Prostate gland (tissue), 2 donors: ENCODE measurements at regions not wholly inside any gene's neighbourhood (a gene's known extent, or its start where the extent isn't known, plus 50 kb on each side); places are given as distances from the start of the nearest gene placed in this dataset.

ENCODE experiments used
- DNase-seq: peaks from one replicate; pipeline ENCODE4 v3.0.0-alpha.2; 2019; ENCODE audit warnings: low spot score
- H3K27ac ChIP-seq, 2 donors: fragments of 200-600 bp; sonication (generic); 2 replicates each; pipeline ENCODE4 v1.5.1; 2017 to 2019
- H3K27me3 ChIP-seq: fragments of 200-600 bp; sonication (generic); replicated peaks from 2 replicates; pipeline ENCODE4 v1.5.1; 2019; ENCODE audit not compliant: insufficient read depth
- H3K36me3 ChIP-seq, 2 donors: fragments of 200-600 bp; sonication (generic); 1 replicate in 1 of 2; 2 replicates in 1 of 2; pipeline versions ENCODE4 v1.5.1 to v1.8.1; 2017 to 2019
- H3K4me1 ChIP-seq: fragments of 200-600 bp; sonication (generic); replicated peaks from 2 replicates; pipeline ENCODE4 v1.5.1; 2019
- H3K4me3 ChIP-seq, 2 donors: fragments of 200-600 bp; sonication (generic); 2 replicates each; pipeline ENCODE4 v1.5.1; 2017 to 2019
- H3K9me3 ChIP-seq: fragments of 200-600 bp; sonication (generic); 2 replicates; pipeline ENCODE4 v1.5.1; 2017
- POLR2A ChIP-seq: fragments of 450-650 bp; IDR thresholded peaks from one replicate; pipeline ENCODE4 v1.6.1; 2016; ENCODE audit warnings: antibody characterized with exemption, mild to moderate bottlenecking
- POLR2AphosphoS5 ChIP-seq: sonication (generic); formaldehyde crosslinking; IDR thresholded peaks from one replicate; pipeline ENCODE4 v1.6.1; 2017; ENCODE audit warnings: antibody characterized with exemption
- WGBS: methylation state at CpG from one replicate; pipeline ENCODE4 v1.1.5; 2018; 5-methylcytosine and 5-hydroxymethylcytosine counted together
- intact Hi-C: fragments of 100-400 bp; cut with DNase I; formaldehyde crosslinking; loops from one replicate; pipeline ENCODE4 v1.14.2; 2022
- TF ChIP-seq, protein P1 (sequence below), 4 experiments: fragments of 200-600 bp in 2 of 4; fragments of 450-650 bp in 2 of 4; sonication (generic) in 2 of 4; IDR thresholded peaks; 1 replicate in 3 of 4; 2 replicates in 1 of 4; pipeline ENCODE4 v1.5.1; 2016 to 2019; ENCODE audit warnings: antibody characterized with exemption in 4 of 4, mild to moderate bottlenecking in 2 of 4, moderate library complexity in 2 of 4

DNA sequence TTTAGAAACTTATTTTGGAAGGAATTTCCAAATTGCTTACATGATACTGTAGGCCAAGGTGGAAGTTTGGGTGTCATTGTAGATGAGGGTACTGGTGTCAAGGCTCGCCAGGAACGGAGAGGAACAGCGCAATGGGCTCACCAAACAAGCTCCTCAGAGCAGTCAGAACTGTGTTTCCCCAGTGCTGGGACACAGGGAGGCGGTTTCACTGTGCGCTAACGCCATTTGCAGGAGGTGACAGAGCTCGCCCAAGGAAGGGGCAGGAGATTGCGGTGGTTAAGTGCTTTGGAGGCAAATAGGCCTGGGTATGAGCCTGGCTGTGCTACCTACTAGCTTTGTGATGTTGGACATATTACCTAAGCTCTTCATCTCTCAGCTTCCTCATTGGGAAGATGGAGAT lies 57.3 kb downstream of the HHEX start:
- Histone ChIP-seq H3K4me3 (no peak overlapping the region), H3K27me3 (no peaks in the 10 kb centered on the region), H3K27ac (no peak overlapping the region), H3K4me1 (no peaks in the 10 kb centered on the region), H3K9me3 (no peaks in the 10 kb centered on the region), H3K36me3 (no peaks in the 10 kb centered on the region)
- TF ChIP-seq POLR2AphosphoS5 (no peak), POLR2A (no peak)
- TF ChIP-seq, protein P1, sequence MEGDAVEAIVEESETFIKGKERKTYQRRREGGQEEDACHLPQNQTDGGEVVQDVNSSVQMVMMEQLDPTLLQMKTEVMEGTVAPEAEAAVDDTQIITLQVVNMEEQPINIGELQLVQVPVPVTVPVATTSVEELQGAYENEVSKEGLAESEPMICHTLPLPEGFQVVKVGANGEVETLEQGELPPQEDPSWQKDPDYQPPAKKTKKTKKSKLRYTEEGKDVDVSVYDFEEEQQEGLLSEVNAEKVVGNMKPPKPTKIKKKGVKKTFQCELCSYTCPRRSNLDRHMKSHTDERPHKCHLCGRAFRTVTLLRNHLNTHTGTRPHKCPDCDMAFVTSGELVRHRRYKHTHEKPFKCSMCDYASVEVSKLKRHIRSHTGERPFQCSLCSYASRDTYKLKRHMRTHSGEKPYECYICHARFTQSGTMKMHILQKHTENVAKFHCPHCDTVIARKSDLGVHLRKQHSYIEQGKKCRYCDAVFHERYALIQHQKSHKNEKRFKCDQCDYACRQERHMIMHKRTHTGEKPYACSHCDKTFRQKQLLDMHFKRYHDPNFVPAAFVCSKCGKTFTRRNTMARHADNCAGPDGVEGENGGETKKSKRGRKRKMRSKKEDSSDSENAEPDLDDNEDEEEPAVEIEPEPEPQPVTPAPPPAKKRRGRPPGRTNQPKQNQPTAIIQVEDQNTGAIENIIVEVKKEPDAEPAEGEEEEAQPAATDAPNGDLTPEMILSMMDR (IDR thresholded peaks at IDR 0.05): no peak
- intact Hi-C loops: no loop called here
- DNase-seq: no peak
- WGBS: 93% methylated on average over 8 of the region's 8 CpGs

DNA sequence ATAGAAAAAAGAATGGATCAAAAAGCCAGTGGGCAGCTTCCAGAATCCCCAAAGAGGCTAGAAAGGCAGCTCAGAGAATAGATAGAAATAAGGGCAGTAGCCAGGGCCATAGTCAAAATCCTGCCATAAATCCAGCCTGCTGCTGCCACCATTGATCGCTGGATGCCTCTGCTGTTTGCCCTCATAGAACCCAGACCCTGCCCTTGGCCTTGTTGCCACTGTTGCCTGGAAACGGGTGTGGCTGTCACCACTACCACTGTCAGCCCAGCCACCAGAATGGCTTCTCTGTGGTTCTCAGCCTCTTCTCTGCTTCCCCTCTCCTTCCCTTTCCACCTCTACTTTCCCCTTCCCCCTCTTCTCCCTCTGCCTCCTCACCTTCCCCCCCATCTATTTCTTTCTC lies 57.8 kb downstream of the HHEX start:
- Histone ChIP-seq H3K27ac (no peak overlapping the region), H3K36me3 (no peaks in the 10 kb centered on the region), H3K27me3 (no peaks in the 10 kb centered on the region), H3K4me1 (no peaks in the 10 kb centered on the region), H3K9me3 (no peaks in the 10 kb centered on the region), H3K4me3 (no peak overlapping the region)
- WGBS: 85% methylated on average over 2 of the region's 2 CpGs
- intact Hi-C loops: no loop called here
- TF ChIP-seq, protein P1 (IDR thresholded peaks at IDR 0.05): no peak
- TF ChIP-seq POLR2AphosphoS5 (no peak), POLR2A (no peak)
- DNase-seq: no peak

DNA sequence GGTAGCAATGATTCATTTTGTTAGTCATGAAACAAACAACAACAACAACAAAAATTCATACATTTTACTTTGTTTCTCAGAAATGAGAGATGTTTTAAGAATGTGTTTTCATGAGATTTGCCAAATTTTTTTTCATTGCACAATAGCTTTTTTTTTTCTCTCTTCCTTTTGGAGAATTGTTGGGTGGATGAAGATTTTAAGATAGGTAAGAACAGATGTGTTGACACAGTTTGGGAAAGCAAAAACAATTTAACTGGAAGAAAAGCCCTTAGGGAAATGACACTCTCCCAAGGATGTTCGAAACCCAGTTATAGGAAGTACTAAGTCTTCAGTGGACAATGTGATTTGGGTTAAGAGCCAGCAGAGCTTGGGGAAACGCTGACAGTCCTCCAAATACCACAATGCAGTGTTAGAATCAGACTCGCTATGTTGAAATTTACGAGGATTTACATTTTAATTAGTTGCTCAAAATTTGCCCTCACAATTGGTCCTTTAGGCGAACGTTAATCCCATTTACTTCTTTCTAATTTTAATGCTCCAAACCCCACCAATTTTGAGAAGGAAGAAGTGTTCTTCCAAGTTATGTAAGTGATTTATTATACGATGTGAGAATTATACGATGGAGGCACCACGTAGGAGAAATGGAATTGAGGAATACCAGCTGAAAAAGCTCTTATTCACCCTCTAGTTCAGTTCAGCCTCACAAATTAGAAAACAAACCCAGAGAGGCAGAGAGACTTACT lies 61.2 kb downstream of the HHEX start:
- 15% methylated on average over 9 of the region's 9 CpGs for WGBS
- Histone ChIP-seq H3K9me3 (no peaks in the 10 kb centered on the region), H3K27ac (no peak overlapping the region), H3K27me3 (no peaks in the 10 kb centered on the region), H3K4me3 (no peak overlapping the region), H3K36me3 (no peaks in the 10 kb centered on the region), H3K4me1 (no peaks in the 10 kb centered on the region)
- TF ChIP-seq, protein P1 (IDR thresholded peaks at IDR 0.05): no peak
- TF ChIP-seq POLR2A: no peak
- intact Hi-C loops: loop anchor here (10.0 kb wide), 1 partner anchor 74 kb away; no protein-coding TSS in a partner anchor
- no peak for DNase-seq

DNA sequence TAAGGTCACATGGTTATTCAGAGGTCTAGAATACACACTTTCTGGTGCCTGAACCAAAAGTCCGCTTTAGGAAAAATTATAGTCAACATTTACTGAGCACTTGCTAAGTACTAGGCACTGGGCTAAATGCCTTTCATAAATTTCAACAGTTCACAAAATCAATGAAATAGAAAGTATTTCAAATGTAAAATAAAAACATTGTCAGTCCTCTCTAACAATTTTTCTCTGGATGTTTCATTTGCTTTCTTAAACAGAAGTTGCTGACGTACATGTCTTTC lies 61.7 kb downstream of the HHEX start:
- Histone ChIP-seq H3K36me3 (no peaks in the 10 kb centered on the region), H3K4me3 (no peak overlapping the region), H3K9me3 (no peaks in the 10 kb centered on the region), H3K27ac (no peak overlapping the region), H3K4me1 (no peaks in the 10 kb centered on the region), H3K27me3 (no peaks in the 10 kb centered on the region)
- no peak for DNase-seq
- 74% methylated on average over 2 of the region's 2 CpGs for WGBS
- intact Hi-C loops: loop anchor here (10.0 kb wide), 1 partner anchor 73 kb away; no protein-coding TSS in a partner anchor
- TF ChIP-seq POLR2A: no peak
- no peak for TF ChIP-seq POLR2AphosphoS5
- TF ChIP-seq, protein P1 (IDR thresholded peaks at IDR 0.05): no peak

DNA sequence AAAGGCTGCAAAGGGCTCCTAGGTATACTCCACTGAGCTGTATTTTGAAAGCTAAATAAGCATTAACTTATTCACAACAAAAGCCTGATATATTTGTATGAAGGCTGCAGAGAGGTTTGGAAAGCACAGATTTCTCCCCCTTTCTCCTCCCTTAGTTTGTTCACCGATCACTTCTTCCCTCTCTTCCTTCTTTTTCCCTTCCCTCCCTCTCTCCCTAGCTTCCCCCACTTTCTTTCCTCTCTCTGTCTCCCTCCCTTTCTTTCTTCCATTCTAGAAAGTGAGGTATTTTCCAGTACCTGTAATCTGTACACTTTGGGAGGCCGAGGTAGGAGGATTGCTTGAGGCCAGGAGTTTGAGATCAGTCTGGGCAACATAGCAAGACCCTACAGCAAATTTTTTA lies 62.1 kb downstream of the HHEX start:
- Histone ChIP-seq H3K36me3 (no peaks in the 10 kb centered on the region), H3K4me1 (no peaks in the 10 kb centered on the region), H3K27me3 (no peaks in the 10 kb centered on the region), H3K4me3 (no peak overlapping the region), H3K27ac (no peak overlapping the region), H3K9me3 (no peaks in the 10 kb centered on the region)
- TF ChIP-seq, protein P1 (IDR thresholded peaks at IDR 0.05): no peak
- TF ChIP-seq POLR2AphosphoS5 (no peak), POLR2A (no peak)
- intact Hi-C loops: loop anchor here (10.0 kb wide), 1 partner anchor 73 kb away; no protein-coding TSS in a partner anchor
- no peak for DNase-seq
- whole genome bisulfite sequencing: 87% methylated on average over 2 of the region's 2 CpGs
